ENCODE measurements at regions not wholly inside any gene's neighbourhood (a gene's known extent, or its start where the extent isn't known, plus 50 kb on each side); places are given as distances from the start of the nearest gene placed in this dataset.

GRCh38 chr6:86471791-86472190, 465.5 kb upstream of the HTR1E start:
- Histone ChIP-seq H3K9ac (ENCODE audit: extremely low read depth, insufficient read length, low read length) (no peak overlapping the region), H3K27ac (ENCODE audit: insufficient read length, low read depth, low read length) (no peak overlapping the region), H2BK12ac (ENCODE audit: insufficient read length, low read depth, low read length) (no peak overlapping the region), H3K79me2 (ENCODE audit: insufficient read depth, low read length) (no peaks in the 10 kb centered on the region), H3K79me1 (ENCODE audit: insufficient read depth, low read depth, low read length, poor library complexity, severe bottlenecking) (no peaks in the 10 kb centered on the region), H3K27me3 (ENCODE audit: insufficient read depth, low read length) (no peaks in the 10 kb centered on the region), H3K18ac (ENCODE audit: insufficient read length, low read depth, low read length) (no peak overlapping the region), H2BK120ac (ENCODE audit: low read depth, low read length, poor library complexity, severe bottlenecking) (no peak overlapping the region), H3K4me2 (ENCODE audit: insufficient read depth, insufficient read length, low read length) (no peak overlapping the region), H3K23ac (ENCODE audit: insufficient read length, low read depth, low read length) (no peak overlapping the region), H2BK20ac (ENCODE audit: low read depth, low read length, poor library complexity, severe bottlenecking) (no peak overlapping the region), H3K9me3 (ENCODE audit: control insufficient read depth, low read depth, low read length) (no peaks in the 10 kb centered on the region), H4K91ac (ENCODE audit: insufficient read length, low read depth, low read length) (no peak overlapping the region), H4K20me1 (ENCODE audit: control insufficient read depth, insufficient read depth, insufficient read length) (no peaks in the 10 kb centered on the region), H2BK15ac (ENCODE audit: low read depth, low read length) (no peak overlapping the region), H4K5ac (ENCODE audit: insufficient read length, low read depth, low read length) (no peak overlapping the region), H2BK5ac (ENCODE audit: insufficient read length, low read length) (no peak overlapping the region), H2AFZ (ENCODE audit: low read length) (no peak overlapping the region), H3T11ph (ENCODE audit: low read length) (no peak overlapping the region), H4K8ac (replicated peaks; ENCODE audit: insufficient read length, low read depth, low read length) (no peak overlapping the region), H3K23me2 (ENCODE audit: insufficient read length, low read depth, low read length, poor library complexity, severe bottlenecking) (no peaks in the 10 kb centered on the region), H3K4ac (ENCODE audit: low read depth, low read length) (no peak overlapping the region), H3K56ac (ENCODE audit: insufficient read length, low read depth, low read length) (no peak overlapping the region), H3K14ac (ENCODE audit: insufficient read depth, low read length) (no peak overlapping the region), H2AK5ac (ENCODE audit: insufficient read length, low read length) (no peak overlapping the region), H3K4me1 (ENCODE audit: insufficient read depth, low read length) (no peaks in the 10 kb centered on the region)
- no CpG with 5 or more reads among the region's 3 CpGs for WGBS (ENCODE audit: extremely low coverage, insufficient read length, low lambda C conversion rate)
- Mint-ChIP-seq H3K36me3 (ENCODE audit: insufficient read depth in 1 of 3, low read depth in 3 of 3) (peaks cover 0 to 1% (median 0%) of the 10 kb centered on the region in 3 experiments; a peak in 3 of 7 replicates), H3K27ac (no peak overlapping the region), H3K9me3 (peaks cover 7 to 8% of the 10 kb centered on the region in 2 experiments; a peak in 4 of 5 replicates), H3K4me3 (no peak overlapping the region), H3K4me1 (peaks cover 2 to 7% of the 10 kb centered on the region in 2 experiments; a peak in 1 of 4 replicates), H3K27me3 (ENCODE audit: low read depth) (no peaks in the 10 kb centered on the region)
- TF ChIP-seq CTCF (conservative IDR thresholded peaks at IDR 0.05) = no peak
- DNase-seq = no peak
